ENCODE measurements at regions not wholly inside any gene's neighbourhood (a gene's known extent, or its start where the extent isn't known, plus 50 kb on each side); places are given as distances from the start of the nearest gene placed in this dataset.

DNA sequence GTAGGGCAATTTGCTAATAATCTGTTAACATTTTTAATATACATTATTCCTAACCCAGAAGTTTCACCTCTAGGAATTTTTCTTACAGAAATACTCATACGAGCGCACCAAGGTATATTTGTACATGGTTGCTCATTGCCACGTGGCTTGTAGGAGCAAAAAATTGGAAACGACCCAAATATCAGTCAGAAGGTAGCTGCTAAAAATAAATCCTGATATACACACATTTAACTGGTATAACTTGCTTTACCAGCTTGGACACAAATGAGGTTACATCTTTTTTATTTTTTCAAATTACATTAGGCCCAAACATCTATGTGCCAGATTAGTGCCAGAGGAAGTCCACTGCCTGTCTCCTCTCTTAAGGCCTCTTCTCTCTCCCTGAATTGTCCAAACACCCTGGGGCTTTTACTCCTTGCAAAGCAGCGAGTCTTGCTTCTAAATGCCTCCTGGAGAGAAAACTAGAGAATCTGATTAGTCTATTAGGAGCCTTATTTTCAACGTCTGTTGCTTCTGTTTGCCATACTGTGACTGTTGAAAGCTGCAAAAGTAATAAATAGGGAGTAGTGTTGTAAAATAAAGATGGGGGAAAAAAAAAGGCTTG lies 92.0 kb upstream of the SSBP2 start:
- 59% methylated on average over 6 of the region's 6 CpGs for WGBS (ENCODE audit: low lambda C conversion rate)
- no peak for DNase-seq
- Histone ChIP-seq H3K27me3 (ENCODE audit: insufficient read depth) (no peaks in the 10 kb centered on the region), H3K27ac (ENCODE audit: low read depth in 2 of 2, low read length in 1 of 2) (peak overlapping the region in 1 of 2 experiments; percentile 79; a peak in 2 of 4 replicates), H4K20me1 (ENCODE audit: insufficient read depth) (no peaks in the 10 kb centered on the region), H3K79me2 (ENCODE audit: insufficient read depth) (no peaks in the 10 kb centered on the region), H3K4me3 (ENCODE audit: low read depth in 2 of 2, low read length in 1 of 2) (no peak overlapping the region), H3K36me3 (replicated peaks in 1 of 2; ENCODE audit: control insufficient read depth in 1 of 2, insufficient read depth in 2 of 2, low read length in 1 of 2) (no peaks in the 10 kb centered on the region), H3K4me2 (no peak overlapping the region), H3F3A (replicated peaks; ENCODE audit: insufficient read depth) (no peaks in the 10 kb centered on the region), H3K9ac (no peak overlapping the region), H3K4me1 (ENCODE audit: control insufficient read depth in 1 of 2, insufficient read depth in 2 of 2, low read depth in 1 of 2, low read length in 1 of 2) (peaks cover 0 to 14% of the 10 kb centered on the region in 2 experiments; a peak in 3 of 4 replicates), H3K9me2 (no peaks in the 10 kb centered on the region), H2AFZ (ENCODE audit: low read depth) (no peak overlapping the region; the same call in 1 of the 2 replicates), H3K9me3 (no peaks in the 10 kb centered on the region)
- CTCF ChIA-PET: interaction anchor here (1.0 to 1.5 kb wide), 3 partner anchors 9 to 336 kb away, joined by 3 to 6 read pairs (median 4); no protein-coding TSS in a partner anchor
- POLR2A ChIA-PET: interaction anchor here (1.3 kb wide), 1 partner anchor 9 kb away, joined by 5 read pairs; no protein-coding TSS in a partner anchor
- TF ChIP-seq CHD2 (IDR thresholded peaks at IDR 0.05; ENCODE audit: low read length, partially characterized antibody) (peak; percentile 57), RAD21 (IDR thresholded peaks at IDR 0.05; ENCODE audit: low read length) (peak; percentile 40), RCOR1 (IDR thresholded peaks at IDR 0.05; ENCODE audit: low read length) (peak; percentile 82; the same call in 1 of the 2 replicates), RXRA (IDR thresholded peaks at IDR 0.05; ENCODE audit: borderline replicate concordance, low read depth) (no peak), MXI1 (IDR thresholded peaks at IDR 0.05; ENCODE audit: low read depth, low read length) (peak; percentile 48; the same call in 1 of the 2 replicates), EP300 (IDR thresholded peaks at IDR 0.05; ENCODE audit: borderline replicate concordance in 1 of 2, low read depth in 1 of 2, low read length in 1 of 2) (peak in 1 of 2 experiments; percentile 80; a peak in 2 of 4 replicates), EZH2phosphoT487 (IDR thresholded peaks at IDR 0.05; ENCODE audit: borderline replicate concordance, low read depth) (no peak)

GRCh38 chr5:81839034-81839433 lies 88.1 kb upstream of the SSBP2 start:
- Histone ChIP-seq H3K27me3 (ENCODE audit: insufficient read depth) (no peaks in the 10 kb centered on the region), H3K4me2 (no peak overlapping the region), H3K9me3 (no peaks in the 10 kb centered on the region), H3F3A (replicated peaks; ENCODE audit: insufficient read depth) (peaks cover 12% of the 10 kb centered on the region), H3K4me1 (ENCODE audit: control insufficient read depth in 1 of 2, insufficient read depth in 2 of 2, low read depth in 1 of 2, low read length in 1 of 2) (peaks cover 3 to 31% of the 10 kb centered on the region in 2 experiments; a peak in 2 of 4 replicates), H3K79me2 (ENCODE audit: insufficient read depth) (no peaks in the 10 kb centered on the region), H2AFZ (ENCODE audit: low read depth) (no peak overlapping the region), H3K9me2 (no peaks in the 10 kb centered on the region), H3K36me3 (replicated peaks in 1 of 2; ENCODE audit: control insufficient read depth in 1 of 2, insufficient read depth in 2 of 2, low read length in 1 of 2) (no peaks in the 10 kb centered on the region), H3K27ac (ENCODE audit: low read depth in 2 of 2, low read length in 1 of 2) (no peak overlapping the region), H3K4me3 (ENCODE audit: low read depth in 2 of 2, low read length in 1 of 2) (no peak overlapping the region), H3K9ac (no peak overlapping the region), H4K20me1 (ENCODE audit: insufficient read depth) (no peaks in the 10 kb centered on the region)
- ChIA-PET POLR2A (interaction anchor here (1.8 kb wide), 1 partner anchor 88 kb away, joined by 6 read pairs; the partner anchor contains the start of gene SSBP2), CTCF (interaction anchor here (0.8 to 5.3 kb wide), 6 partner anchors 11 to 414 kb away, joined by 3 to 22 read pairs (median 4); no protein-coding TSS in a partner anchor)
- TF ChIP-seq, protein P1, sequence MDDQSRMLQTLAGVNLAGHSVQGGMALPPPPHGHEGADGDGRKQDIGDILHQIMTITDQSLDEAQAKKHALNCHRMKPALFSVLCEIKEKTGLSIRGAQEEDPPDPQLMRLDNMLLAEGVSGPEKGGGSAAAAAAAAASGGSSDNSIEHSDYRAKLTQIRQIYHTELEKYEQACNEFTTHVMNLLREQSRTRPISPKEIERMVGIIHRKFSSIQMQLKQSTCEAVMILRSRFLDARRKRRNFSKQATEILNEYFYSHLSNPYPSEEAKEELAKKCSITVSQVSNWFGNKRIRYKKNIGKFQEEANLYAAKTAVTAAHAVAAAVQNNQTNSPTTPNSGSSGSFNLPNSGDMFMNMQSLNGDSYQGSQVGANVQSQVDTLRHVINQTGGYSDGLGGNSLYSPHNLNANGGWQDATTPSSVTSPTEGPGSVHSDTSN (IDR thresholded peaks at IDR 0.05): no peak
- TF ChIP-seq RAD21 (IDR thresholded peaks at IDR 0.05; ENCODE audit: low read length) (no peak), RFX5 (IDR thresholded peaks at IDR 0.05; ENCODE audit: low read length) (no peak), TCF12 (IDR thresholded peaks at IDR 0.05) (no peak)
- 62% methylated on average over 3 of the region's 3 CpGs for WGBS (ENCODE audit: low lambda C conversion rate)
- DNase-seq: no peak

Data from SK-N-SH (cell line).